K562 (cell line): ENCODE measurements at regions not wholly inside any gene's neighbourhood (a gene's known extent, or its start where the extent isn't known, plus 50 kb on each side); places are given as distances from the start of the nearest gene placed in this dataset.
A peak's percentile ranks its signal among the peaks of the same experiment; 100 is the strongest.

Experiments used
- ATAC-seq: fragments of 200-7000 bp; cut with Tn5 transposase; 3 replicates; pipeline ENCODE4 v1.9.1; 2020; ENCODE audit warnings: moderate library complexity
- BruUV-seq: library from RNA; stranded (reverse); fragments of 400-500 nt; replicated peaks from 2 replicates; lab custom pipeline; 2021; lab: Mats Ljungman, UMichigan
- CTCF ChIA-PET: fragments of 300-600 bp; formaldehyde crosslinking; extraction: SDS; loops from one replicate; lab custom pipeline; 2021; ENCODE audit warnings: low intra/inter-chr PET ratio; lab: Yijun Ruan, JAX
- POLR2A ChIA-PET: fragments of 300-600, 350-650 bp; sonication (Branson Sonifier 250); formaldehyde crosslinking; extraction: SDS; loops from one replicate; lab custom pipeline; 2021; ENCODE audit warnings: antibody characterized with exemption, inconsistent platforms; lab: Yijun Ruan, JAX
- DNase-seq, 4 experiments: peaks; one replicate each; pipeline versions ENCODE4 v3.0.0 to v3.0.0-alpha.2; 2011 to 2018; ENCODE audit warnings: low spot score in 3 of 4, mixed read lengths in 3 of 4; ENCODE audit errors: extremely low read depth in 1 of 4
- FAIRE-seq: peaks from 2 replicates; lab custom pipeline; 2011; peaks lifted over from hg19 to GRCh38; lab: Jason Lieb, UNC
- H2AFZ ChIP-seq: 2 replicates; pipeline ENCODE4 v1.6.0; 2011; ENCODE audit warnings: low read depth, low read length, control low read depth, inconsistent platforms
- H3K27ac ChIP-seq: fragments of 200-600 bp; 3 replicates; pipeline ENCODE4 v1.8.0; 2011; ENCODE audit warnings: low read depth, mild to moderate bottlenecking, control low read depth, inconsistent platforms, low read length, moderate library complexity, mixed read lengths; ENCODE audit errors: extremely low read depth
- H3K27me3 ChIP-seq, 2 experiments: fragments of 300-600 bp in 1 of 2; 2 replicates in 1 of 2; 3 replicates in 1 of 2; pipeline versions ENCODE4 v1.6.0 to v1.8.0; 2011; ENCODE audit warnings: inconsistent platforms in 2 of 2, low read length in 2 of 2, mild to moderate bottlenecking in 1 of 2, mixed read lengths in 1 of 2, moderate library complexity in 1 of 2; ENCODE audit not compliant: control insufficient read depth in 2 of 2, insufficient read depth in 2 of 2
- H3K36me3 ChIP-seq: fragments of 300-600 bp; 3 replicates; pipeline ENCODE4 v1.8.0; 2011; ENCODE audit warnings: mild to moderate bottlenecking, low read length, inconsistent platforms; ENCODE audit not compliant: control insufficient read depth, insufficient read depth
- H3K4me1 ChIP-seq, 2 experiments: fragments of 200-600 bp in 1 of 2; replicated peaks in 1 of 2; 2 replicates in 1 of 2; 3 replicates in 1 of 2; pipeline versions ENCODE4 v1.5.1 to v1.8.0; 2011; ENCODE audit warnings: inconsistent platforms in 2 of 2, low read length in 2 of 2, mild to moderate bottlenecking in 1 of 2, mixed read lengths in 1 of 2, moderate library complexity in 1 of 2; ENCODE audit not compliant: control insufficient read depth in 2 of 2, insufficient read depth in 2 of 2
- H3K4me2 ChIP-seq: 2 replicates; pipeline ENCODE4 v1.6.1; 2011; ENCODE audit warnings: low read length, control low read depth, inconsistent platforms, mixed read lengths; ENCODE audit not compliant: insufficient read depth
- H3K4me3 ChIP-seq: fragments of 200-600 bp; sonication (generic), shearing (Covaris generic); 2 replicates; pipeline ENCODE4 v1.5.1; 2016; ENCODE audit warnings: control low read depth, inconsistent platforms
- H3K79me2 ChIP-seq: fragments of 200-600 bp; 3 replicates; pipeline ENCODE4 v1.8.0; 2011; ENCODE audit warnings: low read length, inconsistent platforms; ENCODE audit not compliant: control insufficient read depth, insufficient read depth
- H3K9ac ChIP-seq, 2 experiments: 2 replicates each; pipeline versions ENCODE4 v1.6.0 to v1.6.1; 2011; ENCODE audit warnings: low read depth in 2 of 2, low read length in 2 of 2, control low read depth in 1 of 2, inconsistent platforms in 1 of 2, mild to moderate bottlenecking in 1 of 2, mixed read lengths in 1 of 2; ENCODE audit not compliant: insufficient read depth in 1 of 2
- H3K9me1 ChIP-seq: one replicate; pipeline ENCODE4 v1.6.0; 2011; ENCODE audit warnings: inconsistent platforms, mild to moderate bottlenecking, low read length, moderate library complexity; ENCODE audit not compliant: control insufficient read depth, insufficient read depth
- H3K9me3 ChIP-seq: replicated peaks from 2 replicates; pipeline ENCODE4 v1.5.1; 2011; ENCODE audit warnings: low read depth, low read length, inconsistent platforms; ENCODE audit not compliant: control insufficient read depth, insufficient read depth
- H4K20me1 ChIP-seq: replicated peaks from 2 replicates; pipeline ENCODE4 v1.6.1; 2011; ENCODE audit warnings: low read length, inconsistent platforms, mixed read lengths; ENCODE audit not compliant: control insufficient read depth, insufficient read depth
- ARID1B ChIP-seq: fragments of 450-650 bp; IDR thresholded peaks from 2 replicates; pipeline ENCODE4 v1.6.1; 2016; ENCODE audit warnings: antibody characterized with exemption, mild to moderate bottlenecking, inconsistent platforms
- ATF7 ChIP-seq: fragments of 450-650 bp; IDR thresholded peaks from 2 replicates; pipeline ENCODE4 v1.7.1; 2014; ENCODE audit warnings: mild to moderate bottlenecking, moderate library complexity
- CEBPG ChIP-seq, 3 experiments: fragments of 200-800 bp in 1 of 3; sonication (Bioruptor generic) in 1 of 3; sonication (generic) in 1 of 3; formaldehyde crosslinking in 1 of 3; IDR thresholded peaks in 2 of 3; conservative IDR thresholded peaks in 1 of 3; 2 replicates each; pipeline versions ENCODE4 v1.6.1 to v1.8.0; 2016 to 2022; ENCODE audit warnings: missing compliant biosample characterization in 2 of 3, missing genetic modification characterization in 2 of 3, mild to moderate bottlenecking in 1 of 3, missing genetic modification reagents in 1 of 3
- ETV6 ChIP-seq, 3 experiments: fragments of 150-350 bp in 1 of 3; sonication (generic) in 1 of 3; formaldehyde crosslinking in 1 of 3; IDR thresholded peaks; 2 replicates each; pipeline versions ENCODE4 v1.6.1 to v1.8.0; 2014 to 2022; ENCODE audit warnings: borderline replicate concordance in 2 of 3, low read depth in 2 of 3, antibody characterized with exemption in 1 of 3, low read length in 1 of 3, mild to moderate bottlenecking in 1 of 3, missing genetic modification reagents in 1 of 3
- KLF10 ChIP-seq: fragments of 250-450 bp; sonication (Bioruptor Pico); IDR thresholded peaks from 2 replicates; pipeline ENCODE4 v1.6.1; 2021; ENCODE audit warnings: matching md5 sums
- NEUROD1 ChIP-seq: fragments of 150-350 bp; IDR thresholded peaks from 2 replicates; pipeline ENCODE4 v1.6.1; 2014; ENCODE audit warnings: borderline replicate concordance, low read length, low read depth; ENCODE audit not compliant: partially characterized antibody
- POLR2G ChIP-seq: fragments of 200-400 bp; formaldehyde crosslinking; IDR thresholded peaks from 2 replicates; pipeline ENCODE4 v1.6.1; 2017; ENCODE audit warnings: low read depth, mild to moderate bottlenecking, antibody characterized with exemption, low read length, moderate library complexity
- PRMT5 ChIP-seq: sonication (generic); formaldehyde crosslinking; IDR thresholded peaks from 2 replicates; pipeline ENCODE4 v1.5.0; 2020; ENCODE audit warnings: missing genetic modification reagents
- RUNX1 ChIP-seq: sonication (generic); IDR thresholded peaks from 2 replicates; pipeline ENCODE4 v1.6.1; 2016; ENCODE audit warnings: antibody characterized with exemption, low read depth
- STAT5A ChIP-seq: IDR thresholded peaks from 2 replicates; pipeline ENCODE4 v1.6.1; 2012; ENCODE audit warnings: low read length, inconsistent platforms, borderline replicate concordance
- ZBED1 ChIP-seq: IDR thresholded peaks from 2 replicates; pipeline ENCODE4 v1.6.1; 2014
- WGBS: fragments of 100-300 bp; shearing (Covaris generic); methylation state at CpG from one replicate; pipeline ENCODE4 v1.1.6; 2016; ENCODE audit warnings: low coverage, mixed read lengths; ENCODE audit not compliant: insufficient coverage; ENCODE audit errors: missing lambda C conversion rate; 5-methylcytosine and 5-hydroxymethylcytosine counted together
- in situ Hi-C: fragments of 300-500 bp; cut with MboI; formaldehyde crosslinking; loops from 4 replicates; pipeline ENCODE4 v1.15.0; 2018; ENCODE audit warnings: inconsistent platforms, mixed read lengths
- intact Hi-C: fragments of 100-400 bp; cut with micrococcal nuclease; formaldehyde crosslinking; loops from 2 replicates; pipeline ENCODE4 v1.14.2; 2022
- TF ChIP-seq, protein P1 (sequence below): fragments of 450-650 bp; IDR thresholded peaks from 2 replicates; pipeline ENCODE4 v1.6.1; 2016; ENCODE audit warnings: borderline replicate concordance
- TF ChIP-seq, protein P2 (sequence below), 2 experiments: fragments of 450-650 bp in 1 of 2; sonication (generic) in 1 of 2; formaldehyde crosslinking in 1 of 2; IDR thresholded peaks in 1 of 2; conservative IDR thresholded peaks in 1 of 2; 2 replicates each; pipeline versions ENCODE4 v1.6.1 to v1.8.1; 2016 to 2023; ENCODE audit warnings: mild to moderate bottlenecking in 2 of 2, moderate library complexity in 2 of 2, inconsistent platforms in 1 of 2, missing genetic modification reagents in 1 of 2

DNA sequence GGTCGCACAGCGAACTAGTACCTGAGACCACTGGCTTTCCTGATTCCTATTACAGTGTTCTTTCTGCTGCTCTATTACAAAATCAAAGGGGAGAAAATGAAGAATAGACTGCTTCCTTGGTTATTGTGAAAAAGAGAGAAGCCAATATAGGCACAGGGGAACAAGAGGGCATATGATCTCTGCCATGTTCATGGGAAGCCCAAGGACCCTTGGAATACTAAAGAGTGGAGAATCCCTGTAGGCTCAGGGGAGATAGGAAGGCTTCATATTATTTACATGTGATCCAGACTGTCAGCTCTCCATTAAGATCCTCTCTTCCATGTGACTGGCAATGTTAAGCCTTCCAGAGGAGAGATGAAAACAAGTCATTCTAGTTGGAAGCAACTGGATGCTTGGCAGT, 135.7 kb upstream of the MYCN start:
- CTCF ChIA-PET, result no interaction called here
- H3K4me3 ChIP-seq, result no peak overlapping the region
- H3K9me3 ChIP-seq, result no peaks in the 10 kb centered on the region
- intact Hi-C loops, result no loop called here
- no peak overlapping the region for H3K9ac ChIP-seq
- no TSS peak for BruUV-seq
- no peak for FAIRE-seq
- TF ChIP-seq RUNX1 (no peak), ZBED1 (no peak), POLR2G (no peak), PRMT5 (CRISPR knock-in tag) (no peak)
- TF ChIP-seq, all 486 proteins: peak for 0
- in situ Hi-C loops, result no loop called here
- POLR2A ChIA-PET, result no interaction called here
- Histone ChIP-seq H4K20me1 (no peaks in the 10 kb centered on the region), H3K9me1 (peaks cover 4% of the 10 kb centered on the region), H3K27ac (no peak overlapping the region), H2AFZ (no peak overlapping the region), H3K27me3 (peaks cover 44 to 63% of the 10 kb centered on the region in 2 experiments), H3K4me2 (no peak overlapping the region), H3K36me3 (no peaks in the 10 kb centered on the region), H3K79me2 (no peaks in the 10 kb centered on the region), H3K4me1 (peaks cover 0 to 3% of the 10 kb centered on the region in 2 experiments; a peak in 1 of 5 replicates)
- no peak for DNase-seq
- ATAC-seq, result no peak
- WGBS, result 0% methylated on average over 2 of the region's 2 CpGs

DNA sequence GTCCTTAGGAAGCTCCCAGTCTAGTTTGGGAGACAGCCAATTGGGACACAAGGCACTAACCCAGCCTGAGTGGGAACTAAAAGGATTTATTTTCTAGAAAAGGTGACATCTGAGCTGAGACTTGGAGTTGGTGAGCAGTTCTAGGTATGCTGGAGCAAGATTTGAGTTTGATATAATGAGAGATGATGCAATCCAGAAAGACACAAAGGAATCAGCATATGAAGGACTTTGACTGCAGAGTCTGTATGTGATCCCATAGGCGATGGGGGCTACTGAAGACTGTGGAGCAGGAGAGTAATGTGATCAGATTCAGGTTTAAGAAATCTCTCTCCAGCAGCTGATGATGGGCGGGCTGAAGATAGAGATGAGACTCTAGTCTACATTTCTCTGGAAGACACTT, 135.1 kb upstream of the MYCN start:
- TF ChIP-seq ARID1B (no peak), ATF7 (no peak), ETV6 (IDR thresholded peaks at IDR 0.05; ENCODE audit: borderline replicate concordance in 1 of 2, low read depth in 2 of 2, low read length in 1 of 2) (no peak), ETV6 (CRISPR knock-in tag; IDR thresholded peaks at IDR 0.05; ENCODE audit: borderline replicate concordance) (no peak), KLF10 (no peak), STAT5A (no peak), CEBPG (CRISPR knock-in tag; IDR thresholded peaks at IDR 0.05) (no peak), CEBPG (tag; conservative IDR thresholded peaks at IDR 0.05 in 1 of 2, IDR thresholded peaks at IDR 0.05 in 1 of 2) (peak; percentile 49 to 57), NEUROD1 (no peak), ZBED1 (no peak)
- TF ChIP-seq, protein P1, sequence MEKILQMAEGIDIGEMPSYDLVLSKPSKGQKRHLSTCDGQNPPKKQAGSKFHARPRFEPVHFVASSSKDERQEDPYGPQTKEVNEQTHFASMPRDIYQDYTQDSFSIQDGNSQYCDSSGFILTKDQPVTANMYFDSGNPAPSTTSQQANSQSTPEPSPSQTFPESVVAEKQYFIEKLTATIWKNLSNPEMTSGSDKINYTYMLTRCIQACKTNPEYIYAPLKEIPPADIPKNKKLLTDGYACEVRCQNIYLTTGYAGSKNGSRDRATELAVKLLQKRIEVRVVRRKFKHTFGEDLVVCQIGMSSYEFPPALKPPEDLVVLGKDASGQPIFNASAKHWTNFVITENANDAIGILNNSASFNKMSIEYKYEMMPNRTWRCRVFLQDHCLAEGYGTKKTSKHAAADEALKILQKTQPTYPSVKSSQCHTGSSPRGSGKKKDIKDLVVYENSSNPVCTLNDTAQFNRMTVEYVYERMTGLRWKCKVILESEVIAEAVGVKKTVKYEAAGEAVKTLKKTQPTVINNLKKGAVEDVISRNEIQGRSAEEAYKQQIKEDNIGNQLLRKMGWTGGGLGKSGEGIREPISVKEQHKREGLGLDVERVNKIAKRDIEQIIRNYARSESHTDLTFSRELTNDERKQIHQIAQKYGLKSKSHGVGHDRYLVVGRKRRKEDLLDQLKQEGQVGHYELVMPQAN, result no peak
- TF ChIP-seq, protein P2, sequence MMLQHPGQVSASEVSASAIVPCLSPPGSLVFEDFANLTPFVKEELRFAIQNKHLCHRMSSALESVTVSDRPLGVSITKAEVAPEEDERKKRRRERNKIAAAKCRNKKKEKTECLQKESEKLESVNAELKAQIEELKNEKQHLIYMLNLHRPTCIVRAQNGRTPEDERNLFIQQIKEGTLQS (IDR thresholded peaks at IDR 0.05), result peak; percentile 64
- TF ChIP-seq, protein P2 (CRISPR knock-in tag; conservative IDR thresholded peaks at IDR 0.05), result no peak
- Histone ChIP-seq H3K27me3 (peaks cover 45 to 64% of the 10 kb centered on the region in 2 experiments; a peak in 4 of 5 replicates), H3K9me3 (no peaks in the 10 kb centered on the region), H3K4me3 (no peak overlapping the region), H3K9me1 (peaks cover 4% of the 10 kb centered on the region), H3K27ac (no peak overlapping the region), H3K4me1 (peaks cover 0 to 3% of the 10 kb centered on the region in 2 experiments; a peak in 1 of 5 replicates), H3K9ac (no peak overlapping the region), H4K20me1 (no peaks in the 10 kb centered on the region; the same call in 1 of the 2 replicates), H2AFZ (no peak overlapping the region), H3K36me3 (no peaks in the 10 kb centered on the region), H3K4me2 (no peak overlapping the region), H3K79me2 (no peaks in the 10 kb centered on the region)
- ChIA-PET CTCF (no interaction called here), POLR2A (no interaction called here)
- BruUV-seq, result no TSS peak
- in situ Hi-C loops (no loop called here), intact Hi-C loops (no loop called here)
- ATAC-seq (no peak), FAIRE-seq (no peak), DNase-seq (no peak)
- WGBS, result 0% methylated on average over 2 of the region's 2 CpGs
